ENCODE measurements at regions not wholly inside any gene's neighbourhood (a gene's known extent, or its start where the extent isn't known, plus 50 kb on each side); places are given as distances from the start of the nearest gene placed in this dataset.

DNA sequence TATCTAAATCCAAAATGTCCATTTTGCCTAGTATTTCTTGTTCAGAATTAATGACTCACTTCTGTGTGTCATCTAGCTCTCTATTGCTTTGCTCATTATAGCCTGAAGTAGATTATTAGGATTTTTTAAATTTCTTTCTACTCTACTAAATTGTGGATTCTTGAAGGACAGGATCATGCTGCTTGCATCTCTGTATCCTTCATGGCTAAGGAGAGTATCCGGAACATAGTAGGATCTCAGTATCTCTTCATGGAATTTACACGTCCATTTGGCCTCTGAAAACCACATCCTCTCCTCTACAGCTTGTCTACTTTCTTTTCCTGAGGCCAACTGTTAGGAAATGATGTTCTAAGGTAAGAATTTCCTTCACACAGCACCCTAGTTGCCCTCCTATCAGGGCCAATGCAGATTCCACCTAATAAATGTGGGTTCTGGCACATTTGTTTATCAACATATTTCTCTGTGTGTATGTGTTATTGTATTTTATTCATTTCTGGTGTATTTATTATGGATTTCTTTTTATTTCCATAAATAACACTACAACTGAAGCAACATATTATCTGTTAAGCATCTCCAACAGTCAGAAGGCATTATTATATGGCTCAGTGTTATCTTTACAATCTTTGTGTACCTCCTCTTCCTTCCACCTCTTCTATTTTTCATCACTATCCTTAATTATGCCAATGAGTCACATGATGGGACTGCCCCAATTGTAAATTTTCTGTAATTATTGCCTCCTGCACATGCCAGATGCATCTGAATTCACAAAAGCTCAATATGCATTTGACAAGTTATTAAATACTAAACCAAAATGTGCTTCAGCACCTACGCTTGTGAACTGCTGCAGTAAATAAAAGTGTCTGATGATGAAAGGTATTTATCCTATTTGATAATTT is 557.8 kb upstream of the TLE4 start:
- no peak for DNase-seq (ENCODE audit: low spot score)

DNA sequence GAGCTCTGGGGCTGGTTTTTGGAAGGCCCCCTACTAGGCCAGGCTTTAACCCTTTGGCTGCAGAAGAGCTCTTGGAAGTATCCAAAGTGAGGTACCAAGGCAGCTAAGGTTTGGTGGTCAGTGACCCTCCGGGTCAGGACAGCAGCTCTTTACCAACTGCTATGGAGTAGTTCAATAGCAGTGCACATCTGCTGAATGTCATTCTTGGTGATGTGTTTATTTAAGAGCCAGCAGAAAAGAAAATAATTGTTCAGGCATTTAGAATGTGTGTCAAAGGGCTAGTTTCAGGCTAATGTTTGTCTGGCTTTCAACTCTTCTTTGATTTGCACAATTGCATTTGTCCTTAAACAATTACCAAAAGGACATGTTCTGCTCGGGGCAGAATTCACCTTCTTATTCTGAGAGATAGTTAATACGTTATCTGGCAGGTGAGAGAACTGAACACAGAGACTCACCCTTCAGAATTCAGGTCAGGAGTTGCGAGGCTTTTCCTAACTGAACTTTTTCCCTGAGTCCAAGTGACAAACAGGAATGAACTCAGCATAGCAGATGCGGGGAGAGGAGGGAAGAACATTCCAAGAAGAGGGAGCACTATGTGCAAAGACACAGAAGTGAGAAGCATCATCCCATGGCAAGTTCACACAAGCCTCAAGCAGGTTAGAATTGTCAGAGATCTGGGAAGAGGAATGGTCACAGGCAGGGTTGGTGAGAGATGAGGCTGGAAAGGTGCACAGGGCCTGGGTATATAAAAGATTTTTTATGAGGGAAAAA is 556.7 kb upstream of the TLE4 start:
- DNase-seq (ENCODE audit: low spot score) = no peak

DNA sequence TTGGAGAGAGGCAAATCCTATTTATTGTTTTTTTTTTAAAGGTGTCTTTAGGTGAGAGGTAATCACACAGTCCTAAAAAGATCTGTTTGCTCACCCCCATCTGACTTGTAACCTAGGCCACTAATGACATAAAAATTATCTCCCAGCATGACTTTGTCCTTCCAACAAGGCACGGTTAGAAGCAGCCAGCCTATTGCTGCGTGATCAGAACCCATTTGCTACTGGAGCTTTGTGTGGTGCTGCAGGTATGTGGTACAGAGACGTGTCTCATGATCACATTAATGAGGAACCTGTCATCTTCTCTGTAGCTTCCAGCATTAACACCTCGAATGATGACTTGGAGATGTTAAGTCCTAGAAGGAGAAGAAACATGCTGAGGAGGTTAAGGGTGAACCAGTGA is 555.8 kb upstream of the TLE4 start:
- no peak for DNase-seq (ENCODE audit: low spot score)

DNA sequence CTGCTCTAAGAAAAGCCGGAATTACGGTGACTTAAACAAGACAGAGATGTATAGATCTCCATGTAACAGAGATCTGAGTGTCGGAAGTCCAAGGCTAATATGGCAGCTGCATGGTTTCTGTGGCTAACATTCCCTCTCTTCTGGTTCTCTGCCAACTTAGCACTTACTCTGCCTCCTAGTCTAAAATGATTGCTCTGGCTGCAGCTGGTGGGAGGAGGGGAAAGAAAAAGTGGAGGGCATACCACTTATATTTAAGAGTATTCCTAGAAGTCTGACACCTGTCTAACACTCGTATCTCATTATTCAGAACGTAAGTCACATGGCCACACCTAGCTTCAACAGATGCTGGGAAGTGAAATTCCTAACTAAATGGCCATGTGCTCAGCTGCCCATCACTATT is 551.5 kb upstream of the TLE4 start:
- no peak for DNase-seq (ENCODE audit: low spot score)

DNA sequence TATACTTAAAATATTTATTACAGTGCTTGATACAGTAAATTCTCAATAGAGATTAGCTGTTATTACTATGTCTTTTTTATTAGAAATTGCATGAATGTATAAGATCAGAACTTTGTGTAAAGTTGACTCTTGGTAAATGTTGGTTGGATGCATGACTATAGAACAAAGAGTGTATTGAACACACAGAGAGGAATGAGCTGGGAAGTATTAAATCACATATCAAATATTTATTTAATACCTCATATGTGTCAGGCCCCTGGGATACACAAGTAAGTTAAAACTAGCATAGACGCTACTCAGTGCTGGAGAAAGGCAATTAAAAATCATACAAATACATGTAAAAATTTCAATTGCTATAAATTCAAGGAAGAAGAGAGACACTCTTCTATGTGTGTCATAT is 550.7 kb upstream of the TLE4 start:
- DNase-seq (ENCODE audit: low spot score) = no peak

- no peak for DNase-seq (ENCODE audit: low spot score)
Measured at GRCh38 chr9:79023134-79023580, 548.6 kb upstream of the TLE4 start.

DNA sequence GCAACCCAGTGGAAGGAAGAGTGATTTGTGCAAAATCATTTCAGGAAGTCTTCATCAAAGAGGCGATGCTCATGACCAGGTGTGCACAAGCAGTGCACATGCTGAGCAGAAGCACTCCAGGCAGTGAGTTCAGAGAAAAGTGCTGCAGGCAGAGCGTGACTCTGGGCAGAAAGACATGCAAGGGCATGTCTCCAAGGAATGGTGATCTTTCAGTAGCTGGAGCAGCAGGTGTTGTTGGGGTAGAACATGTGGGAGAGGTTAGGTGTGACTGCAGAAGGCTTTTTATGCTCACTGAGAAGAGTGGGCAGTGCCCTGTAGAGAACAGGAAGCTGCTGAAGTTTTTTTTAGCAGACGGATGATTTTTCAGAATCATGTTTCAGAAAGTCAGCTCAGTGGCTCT is 545.4 kb upstream of the TLE4 start:
- DNase-seq (ENCODE audit: low spot score) = no peak

DNA sequence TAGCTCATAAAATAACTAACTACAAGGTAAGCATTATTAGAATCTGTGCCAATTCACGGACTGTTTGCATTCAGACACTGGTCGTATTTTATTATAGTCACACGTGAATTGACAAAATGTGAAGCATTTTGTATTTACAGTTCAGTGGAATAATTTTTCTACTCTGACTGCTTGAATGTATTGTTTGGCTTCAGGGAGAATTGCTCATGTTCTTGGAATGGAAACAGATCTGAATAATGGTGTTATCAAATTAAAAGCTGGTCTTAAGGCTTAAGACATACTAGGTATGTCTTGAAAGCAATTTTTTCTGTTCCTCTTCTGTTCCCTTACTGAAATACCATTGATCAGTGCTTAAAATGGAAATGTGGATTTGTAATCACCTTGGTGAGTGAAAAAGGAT is 543.7 kb upstream of the TLE4 start:
- DNase-seq (ENCODE audit: low spot score) = no peak

GRCh38 chr9:79034583-79034982 is 537.2 kb upstream of the TLE4 start:
- DNase-seq (ENCODE audit: low spot score) = no peak

DNA sequence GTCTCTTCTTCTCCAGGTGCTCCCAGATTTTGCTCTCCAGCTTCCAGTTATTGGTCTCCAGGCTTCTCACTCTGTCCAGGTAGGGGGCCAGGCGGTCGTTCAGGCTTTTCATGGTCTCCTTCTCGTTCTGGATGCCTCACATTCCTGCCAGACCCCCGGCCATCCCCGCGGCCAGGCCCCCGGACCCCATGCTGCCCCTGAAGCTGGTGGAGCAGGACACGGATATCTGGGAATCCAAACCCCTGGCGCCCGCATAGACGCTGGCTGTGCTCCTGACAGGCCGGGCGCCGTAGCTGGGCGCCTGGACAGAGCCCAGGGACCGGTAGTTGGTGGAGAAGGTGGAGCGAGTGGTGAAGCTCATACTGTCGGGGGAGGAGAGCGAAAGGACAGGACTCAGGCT is 534.4 kb upstream of the TLE4 start:
- DNase-seq (ENCODE audit: low spot score) = no peak

DNA sequence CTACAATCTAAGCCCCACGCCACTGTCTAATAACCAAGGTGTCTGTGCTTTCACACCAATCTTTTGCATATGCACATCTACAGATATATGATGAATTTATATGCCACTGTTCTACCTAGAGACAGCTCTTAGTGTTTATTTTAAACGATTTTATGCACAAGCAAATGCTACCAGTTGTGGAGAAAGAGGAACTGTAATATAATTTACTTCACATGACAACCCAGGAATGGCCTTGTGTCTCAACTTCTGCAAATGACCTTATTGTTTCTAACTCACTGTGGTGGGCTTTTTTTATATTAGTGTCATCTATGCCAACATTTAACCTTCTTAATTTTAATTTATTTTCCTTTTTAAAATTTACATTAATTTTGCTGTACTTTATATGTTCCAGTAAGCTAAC is 531.1 kb upstream of the TLE4 start:
- DNase-seq (ENCODE audit: low spot score) = no peak

DNA sequence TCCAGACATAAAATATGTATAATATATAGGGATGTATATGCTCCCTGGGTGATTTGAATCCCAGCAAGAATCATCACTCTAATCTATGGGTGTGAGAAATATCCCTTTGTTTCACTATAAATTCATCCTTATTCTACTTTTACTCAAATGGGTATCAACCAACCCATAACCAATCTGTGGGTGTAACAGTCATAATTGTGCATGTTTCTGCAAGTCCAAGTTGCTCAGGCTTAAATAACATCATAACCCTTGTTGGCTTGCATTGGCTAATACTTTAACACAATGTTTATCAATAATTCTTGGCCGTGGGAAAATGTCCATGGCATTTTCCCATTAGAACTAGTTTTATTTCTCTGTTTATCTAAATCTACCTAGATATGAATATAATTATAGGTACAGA is 530.5 kb upstream of the TLE4 start:
- no peak for DNase-seq (ENCODE audit: low spot score)

GRCh38 chr9:79043916-79044315 is 527.8 kb upstream of the TLE4 start:
- no peak for DNase-seq (ENCODE audit: low spot score)

- DNase-seq (ENCODE audit: low spot score) = no peak
Measured at GRCh38 chr9:79046401-79046800, 525.4 kb upstream of the TLE4 start.

- DNase-seq (ENCODE audit: low spot score) = no peak
Measured at GRCh38 chr9:79049371-79049770, 522.4 kb upstream of the TLE4 start.

DNA sequence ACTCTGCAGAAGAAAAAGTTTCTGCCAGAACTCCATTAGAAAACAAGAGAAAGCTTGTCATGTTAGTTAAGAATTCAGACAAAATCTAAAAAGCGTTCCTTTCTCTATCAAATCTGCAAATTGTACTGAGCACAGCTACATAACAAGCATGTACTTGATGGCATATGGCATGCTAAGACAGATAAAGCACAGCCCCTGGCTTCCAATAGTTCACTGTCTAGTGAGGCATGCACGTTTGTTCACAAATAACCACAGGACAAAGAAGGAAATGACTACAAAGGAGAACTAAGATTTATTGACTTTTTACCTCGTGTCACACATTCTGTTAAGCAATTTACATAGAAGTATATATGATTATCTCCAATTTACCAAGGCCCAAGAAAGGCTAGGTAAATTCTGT is 518.2 kb upstream of the TLE4 start:
- no peak for DNase-seq (ENCODE audit: low spot score)

- DNase-seq (ENCODE audit: low spot score) = no peak
Measured at GRCh38 chr9:79054500-79054899, 517.3 kb upstream of the TLE4 start.

DNA sequence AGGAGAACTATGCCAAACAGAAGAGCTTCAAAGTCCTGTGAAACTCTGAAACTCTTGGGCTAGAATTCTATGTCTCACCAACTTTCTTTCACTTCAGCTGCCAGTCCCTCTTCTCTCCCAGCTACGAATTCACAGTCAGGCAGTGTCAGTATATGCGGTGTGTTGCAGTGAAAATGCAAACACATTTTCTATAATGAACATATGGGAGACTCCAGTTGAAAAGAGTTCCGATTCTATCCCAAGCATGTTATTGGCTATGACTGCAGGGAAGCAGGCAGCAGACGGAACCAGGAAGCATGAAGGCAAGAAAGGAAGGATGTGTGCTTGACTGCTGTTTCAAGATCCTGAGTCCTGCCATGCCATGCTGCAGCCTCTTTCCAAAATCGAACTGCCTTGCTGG is 515.7 kb upstream of the TLE4 start:
- DNase-seq (ENCODE audit: low spot score) = no peak

DNA sequence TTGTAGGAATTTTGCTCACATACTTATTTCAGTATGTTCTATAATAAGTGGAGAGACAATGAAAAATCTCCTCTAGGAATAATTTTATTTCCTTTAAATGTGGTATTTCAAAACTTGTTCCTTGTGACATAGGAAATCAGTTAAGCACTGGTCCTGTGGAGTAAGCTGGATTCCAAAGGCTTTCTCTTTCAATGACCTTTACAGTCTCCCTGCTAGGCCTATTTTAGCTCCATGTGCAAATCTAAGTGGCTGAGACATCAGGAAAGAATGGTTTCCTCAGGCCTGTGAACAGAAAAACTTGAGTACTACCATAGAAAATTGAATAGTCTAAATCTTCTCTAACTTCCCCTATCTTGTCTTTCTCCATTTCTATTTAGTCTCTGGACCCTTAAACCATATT is 514.2 kb upstream of the TLE4 start:
- no peak for DNase-seq (ENCODE audit: low spot score)

- DNase-seq (ENCODE audit: low spot score) = no peak
Measured at GRCh38 chr9:79060766-79061165, 511.0 kb upstream of the TLE4 start.

DNA sequence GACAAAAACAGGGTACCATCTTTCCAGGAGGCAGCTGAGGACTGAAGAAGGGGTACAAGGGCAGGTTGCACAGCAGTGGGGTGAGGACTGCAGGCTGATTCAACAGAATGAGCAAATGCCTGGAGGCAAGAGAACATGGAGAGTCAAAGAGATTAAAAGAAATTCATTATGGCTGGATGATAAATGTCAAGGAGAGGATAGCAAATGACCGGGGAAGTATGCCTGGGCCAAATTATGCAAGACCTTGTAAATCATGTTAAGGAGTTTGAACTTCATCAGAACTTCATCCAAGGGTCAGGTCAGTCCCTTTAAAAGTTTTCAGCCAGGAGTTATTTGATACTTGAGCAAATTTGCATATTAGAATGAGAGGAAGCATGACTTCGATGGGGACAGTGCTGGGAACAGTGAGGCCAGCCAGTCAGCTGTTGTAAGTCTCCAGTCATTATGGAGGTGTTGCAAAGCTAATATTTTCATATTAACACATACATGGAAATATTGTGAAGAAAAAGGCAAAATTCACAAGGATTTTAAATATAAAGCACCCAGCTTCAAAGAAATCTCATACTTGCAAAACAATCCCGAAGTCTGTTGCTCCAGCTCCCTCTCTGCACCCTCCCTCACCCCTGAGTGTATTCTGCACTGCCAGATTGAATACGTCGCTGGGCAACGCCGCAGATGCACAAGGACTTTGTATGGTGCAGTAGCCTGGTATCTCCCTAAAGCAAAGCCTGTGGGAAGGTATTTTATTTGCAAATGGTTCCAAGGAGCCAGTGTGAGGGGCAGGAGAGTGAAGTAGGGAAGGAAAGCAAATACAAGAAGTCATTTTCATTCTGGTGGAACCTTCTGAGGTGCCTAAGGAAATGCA is 509.8 kb upstream of the TLE4 start:
- no peak for DNase-seq (ENCODE audit: low spot score)

- DNase-seq (ENCODE audit: low spot score) = no peak
Measured at GRCh38 chr9:79073201-79073600, 498.6 kb upstream of the TLE4 start.

DNA sequence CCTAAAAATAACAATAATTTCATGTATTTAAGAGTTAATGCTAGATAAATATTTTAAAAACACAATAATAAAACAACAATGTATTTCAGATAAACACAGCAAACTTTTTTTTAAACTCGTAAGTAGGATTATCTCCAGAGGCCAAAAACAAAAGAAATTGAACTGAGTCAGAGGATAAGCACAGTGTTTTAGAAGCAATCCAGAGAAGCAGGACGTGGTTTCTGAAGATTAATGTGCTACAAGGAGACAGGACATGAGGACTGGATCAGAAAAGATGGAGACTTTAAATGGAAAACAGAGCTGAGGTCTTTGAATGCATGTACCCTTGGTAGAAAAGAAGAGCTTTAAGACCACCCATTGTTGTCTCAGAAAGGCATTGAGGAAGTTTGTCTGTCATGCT is 491.2 kb upstream of the TLE4 start:
- no peak for DNase-seq (ENCODE audit: low spot score)
